GM20000 (cell line): ENCODE measurements at regions not wholly inside any gene's neighbourhood (a gene's known extent, or its start where the extent isn't known, plus 50 kb on each side); places are given as distances from the start of the nearest gene placed in this dataset.
"Not testable (repeated sequence)": the region's sequence is repeated elsewhere in the genome, so short reads cannot be mapped to it uniquely, and the experiment has no call there.

ENCODE experiments used
- DNase-seq: peaks from one replicate; pipeline ENCODE4 v3.0.0; 2012; ENCODE audit warnings: low spot score
- TF ChIP-seq, protein P1 (sequence below): IDR thresholded peaks from 2 replicates; pipeline ENCODE4 v1.5.1; 2012; ENCODE audit warnings: mild to moderate bottlenecking, control low read depth; ENCODE audit errors: extremely low read depth, missing control alignments

DNA sequence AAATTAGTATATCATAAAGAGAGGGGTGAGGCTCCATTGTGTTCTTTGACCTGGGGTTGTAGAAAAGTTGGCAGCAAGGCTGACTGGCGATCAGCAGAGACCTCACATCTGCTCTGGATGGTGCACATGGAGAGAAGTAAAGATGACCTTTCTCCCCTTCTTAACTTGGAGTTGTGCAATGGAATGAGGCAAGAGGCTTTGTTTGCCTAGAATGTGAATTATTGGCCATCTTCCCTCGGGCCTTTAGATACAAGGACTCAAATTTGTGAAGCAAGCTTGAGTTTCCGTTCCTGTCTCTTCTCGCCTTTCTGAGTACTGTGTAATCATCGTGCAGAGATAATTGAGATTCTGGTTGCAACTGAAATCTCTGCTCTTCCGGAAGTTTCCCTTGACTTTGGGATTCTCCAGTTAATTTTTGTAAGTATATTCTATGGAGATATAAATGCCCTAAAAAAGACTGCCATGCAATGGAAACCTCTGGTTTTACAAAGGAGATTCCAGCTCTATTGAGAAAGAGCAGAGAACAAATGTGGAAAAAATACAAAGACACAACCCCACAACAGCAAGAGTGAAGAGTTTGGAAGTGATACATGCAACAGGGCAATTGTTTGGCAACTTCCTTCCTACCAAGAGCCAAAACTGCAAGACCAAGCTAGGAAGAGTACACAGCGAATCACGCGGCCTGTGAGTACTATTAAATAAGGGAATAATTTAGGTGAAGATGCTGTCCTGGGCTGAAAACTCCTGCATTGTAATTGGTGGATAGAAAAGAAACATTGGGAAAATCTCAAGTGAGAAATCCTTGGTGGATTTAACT lies 542.3 kb upstream of the NRP1 start:
- TF ChIP-seq, protein P1, sequence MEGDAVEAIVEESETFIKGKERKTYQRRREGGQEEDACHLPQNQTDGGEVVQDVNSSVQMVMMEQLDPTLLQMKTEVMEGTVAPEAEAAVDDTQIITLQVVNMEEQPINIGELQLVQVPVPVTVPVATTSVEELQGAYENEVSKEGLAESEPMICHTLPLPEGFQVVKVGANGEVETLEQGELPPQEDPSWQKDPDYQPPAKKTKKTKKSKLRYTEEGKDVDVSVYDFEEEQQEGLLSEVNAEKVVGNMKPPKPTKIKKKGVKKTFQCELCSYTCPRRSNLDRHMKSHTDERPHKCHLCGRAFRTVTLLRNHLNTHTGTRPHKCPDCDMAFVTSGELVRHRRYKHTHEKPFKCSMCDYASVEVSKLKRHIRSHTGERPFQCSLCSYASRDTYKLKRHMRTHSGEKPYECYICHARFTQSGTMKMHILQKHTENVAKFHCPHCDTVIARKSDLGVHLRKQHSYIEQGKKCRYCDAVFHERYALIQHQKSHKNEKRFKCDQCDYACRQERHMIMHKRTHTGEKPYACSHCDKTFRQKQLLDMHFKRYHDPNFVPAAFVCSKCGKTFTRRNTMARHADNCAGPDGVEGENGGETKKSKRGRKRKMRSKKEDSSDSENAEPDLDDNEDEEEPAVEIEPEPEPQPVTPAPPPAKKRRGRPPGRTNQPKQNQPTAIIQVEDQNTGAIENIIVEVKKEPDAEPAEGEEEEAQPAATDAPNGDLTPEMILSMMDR = no peak
- DNase-seq = no peak

DNA sequence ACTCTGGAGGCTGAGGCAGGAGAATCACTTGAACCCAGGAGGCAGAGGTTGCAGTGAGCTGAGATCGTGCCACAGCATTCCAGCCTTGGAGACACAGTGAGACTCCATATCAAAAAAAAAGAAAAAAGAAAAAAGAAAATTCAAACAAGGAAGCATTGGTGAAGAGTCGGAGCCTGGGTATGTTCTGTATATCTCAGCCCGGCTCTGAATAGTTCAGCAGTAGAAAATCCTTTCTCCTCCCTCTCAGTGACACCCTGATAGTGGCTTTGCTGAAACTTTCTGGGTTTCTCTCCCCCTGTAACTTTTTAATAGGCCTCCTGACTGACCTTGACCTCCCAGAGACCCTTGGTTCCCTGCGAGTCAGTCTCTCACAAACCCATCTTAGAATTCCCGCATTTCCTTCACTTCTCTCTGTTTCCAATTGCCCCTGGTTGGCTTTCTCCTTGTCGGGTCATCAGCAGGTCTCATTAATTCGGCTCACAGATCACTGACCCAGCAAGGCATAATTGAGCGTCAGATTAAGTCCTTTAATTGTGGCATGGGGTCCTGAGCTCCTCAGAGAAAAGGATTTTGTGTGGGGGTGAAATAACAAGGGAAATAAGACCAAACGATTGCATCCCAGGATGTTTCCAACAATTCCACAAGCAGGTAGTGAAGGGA lies 541.6 kb upstream of the NRP1 start:
- no peak for DNase-seq
- TF ChIP-seq, protein P1 = no peak

DNA sequence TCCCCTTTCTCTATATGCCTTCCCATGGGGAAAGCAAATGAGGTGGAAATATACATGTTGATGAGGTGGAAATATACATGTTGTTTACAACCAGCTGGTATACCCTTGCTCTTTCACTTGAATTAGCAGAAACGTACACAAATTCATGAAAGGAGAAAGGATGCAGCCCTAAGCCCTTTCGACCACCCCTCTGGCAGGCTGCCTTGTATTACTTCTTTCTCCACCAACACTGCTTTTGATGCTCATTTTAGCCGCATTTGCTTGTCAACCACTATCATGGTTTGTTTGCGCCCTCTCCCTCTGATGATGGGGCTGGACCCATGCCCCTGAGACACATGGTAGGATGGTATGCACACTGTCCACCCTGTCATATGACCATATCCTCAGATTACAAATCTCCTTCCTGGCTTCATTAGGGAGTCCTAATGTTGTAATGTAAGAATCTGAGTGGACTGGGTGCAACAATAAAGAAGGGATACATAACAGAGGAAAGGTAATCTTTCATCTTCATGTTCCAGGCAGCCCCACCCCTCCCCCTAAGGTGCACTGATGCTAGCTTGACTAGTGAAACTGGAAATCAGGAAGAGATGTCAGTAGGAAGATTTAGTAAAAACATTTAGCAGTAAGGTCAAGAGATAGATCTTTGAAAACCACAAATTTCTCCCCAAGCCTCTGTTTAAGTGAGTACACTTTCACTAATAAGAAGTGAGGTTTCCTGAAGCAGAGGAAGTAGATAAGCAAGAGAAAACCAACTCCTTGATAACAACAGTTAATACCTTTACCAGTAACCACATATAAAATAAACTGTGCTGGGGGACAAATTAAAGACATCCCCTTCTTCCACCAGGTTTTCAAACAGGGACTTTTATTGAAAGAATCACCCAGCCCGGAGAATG lies 536.8 kb upstream of the NRP1 start:
- TF ChIP-seq, protein P1 = no peak

DNA sequence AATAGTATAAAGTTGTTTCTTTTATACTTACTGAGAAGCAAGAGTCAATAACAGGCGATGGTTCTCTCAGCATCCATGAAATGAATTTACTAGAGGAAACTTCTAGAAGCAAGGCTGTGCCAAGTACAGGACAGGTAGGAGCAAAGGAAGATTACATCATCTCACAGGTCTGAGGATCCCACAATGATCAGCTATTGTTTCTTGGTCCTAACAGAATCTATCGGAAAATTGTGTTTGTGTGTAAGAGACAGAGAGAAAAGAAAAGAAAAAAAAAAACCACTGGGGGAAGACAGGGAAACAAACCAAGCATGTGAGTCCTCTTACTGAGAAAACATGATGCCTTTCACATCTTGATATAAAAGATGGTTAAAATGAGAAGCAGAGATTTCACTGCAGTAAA lies 535.0 kb upstream of the NRP1 start:
- DNase-seq = no peak
- TF ChIP-seq, protein P1 = no peak

More for the DNA sequence above, 536.8 kb upstream of the NRP1 start:
- DNase-seq = no peak

DNA sequence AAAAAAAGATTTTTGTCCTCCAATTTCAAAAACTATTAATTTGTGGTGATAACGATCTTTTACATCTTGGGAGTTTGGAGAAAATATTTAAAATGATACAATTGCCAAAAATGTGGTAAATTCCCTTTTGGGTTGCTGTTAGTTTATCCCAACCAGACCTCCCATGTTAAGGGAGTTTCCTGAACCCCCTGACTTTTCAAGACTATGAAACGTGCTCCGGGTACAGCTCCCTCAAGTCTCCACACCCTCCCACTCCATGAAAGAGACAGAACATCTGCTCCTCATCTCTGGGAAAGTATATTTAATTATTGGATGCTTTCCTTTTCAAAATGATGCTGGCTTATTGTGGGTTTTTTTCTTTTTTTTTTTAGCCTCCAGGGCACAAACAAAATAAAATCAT lies 534.6 kb upstream of the NRP1 start:
- TF ChIP-seq, protein P1 = no peak

DNA sequence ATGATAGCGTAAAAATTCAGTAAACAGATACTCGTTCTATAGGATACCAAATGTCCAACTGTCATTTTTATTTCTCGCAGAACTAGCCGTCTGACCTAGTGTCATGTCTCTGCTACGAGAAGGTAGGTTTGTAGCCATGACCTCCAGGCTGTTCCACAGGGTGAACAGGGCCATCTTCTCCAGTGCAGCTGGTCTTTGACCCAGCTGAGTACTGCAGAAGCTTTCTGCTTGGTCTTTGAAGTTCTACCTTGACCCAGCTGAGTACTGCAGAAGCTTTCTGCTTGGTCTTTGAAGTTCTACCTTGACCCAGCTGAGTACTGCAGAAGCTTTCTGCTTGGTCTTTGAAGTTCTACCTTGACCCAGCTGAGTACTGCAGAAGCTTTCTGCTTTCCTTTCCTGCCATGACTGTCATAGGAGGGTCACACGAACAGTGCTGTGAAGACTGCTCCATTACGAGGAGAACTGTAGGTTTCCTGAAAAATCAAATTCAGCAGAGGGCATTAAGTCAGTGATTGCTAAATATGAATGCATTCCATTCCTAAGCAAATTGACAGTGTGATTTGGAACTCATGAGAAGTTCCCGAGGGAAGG lies 532.8 kb upstream of the NRP1 start:
- DNase-seq = not testable (repeated sequence)

More for the DNA sequence above, 534.6 kb upstream of the NRP1 start:
- no peak for DNase-seq

DNA sequence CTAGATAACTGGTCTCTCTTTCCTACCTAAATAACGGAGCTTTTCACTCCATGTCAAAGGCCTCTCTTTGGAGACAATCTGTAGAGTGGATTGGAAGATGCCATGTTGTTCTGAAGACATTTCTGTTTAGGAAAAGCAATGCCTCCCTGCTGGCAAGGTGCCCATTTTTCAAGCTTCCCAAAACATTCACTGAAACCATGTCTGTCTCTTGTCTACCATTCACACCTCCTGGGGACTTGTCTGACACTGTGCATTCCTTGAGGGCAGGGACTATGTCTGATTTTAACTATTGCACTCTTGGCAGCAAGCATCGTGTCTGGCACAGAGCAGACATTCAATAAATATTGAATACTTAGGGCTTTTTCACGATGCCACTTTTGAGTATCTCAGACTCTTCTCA lies 528.9 kb upstream of the NRP1 start:
- no peak for DNase-seq
- TF ChIP-seq, protein P1 = no peak
